ENCODE measurements at regions not wholly inside any gene's neighbourhood (a gene's known extent, or its start where the extent isn't known, plus 50 kb on each side); places are given as distances from the start of the nearest gene placed in this dataset.

DNA sequence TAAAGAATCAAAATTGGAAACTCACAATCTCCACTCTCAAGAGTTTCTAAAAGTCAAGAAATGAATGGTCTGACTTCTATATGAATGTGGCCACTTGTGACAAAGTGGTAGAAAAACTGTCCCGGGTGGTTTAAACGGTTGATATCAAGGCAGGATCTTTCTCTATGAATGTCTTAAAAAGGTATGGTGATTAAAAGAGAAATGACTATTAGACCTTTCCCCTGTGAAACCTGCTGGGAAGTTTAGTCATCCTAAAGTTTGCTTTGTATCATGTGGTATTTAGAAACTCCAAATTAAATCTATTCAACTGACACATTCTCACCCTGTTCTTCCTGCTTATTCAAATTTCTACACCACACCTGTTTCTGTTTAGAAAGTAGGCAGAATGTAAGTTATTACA, 492.5 kb downstream of the XPNPEP1 start:
- DNase-seq (ENCODE audit: low spot score), result no peak

DNA sequence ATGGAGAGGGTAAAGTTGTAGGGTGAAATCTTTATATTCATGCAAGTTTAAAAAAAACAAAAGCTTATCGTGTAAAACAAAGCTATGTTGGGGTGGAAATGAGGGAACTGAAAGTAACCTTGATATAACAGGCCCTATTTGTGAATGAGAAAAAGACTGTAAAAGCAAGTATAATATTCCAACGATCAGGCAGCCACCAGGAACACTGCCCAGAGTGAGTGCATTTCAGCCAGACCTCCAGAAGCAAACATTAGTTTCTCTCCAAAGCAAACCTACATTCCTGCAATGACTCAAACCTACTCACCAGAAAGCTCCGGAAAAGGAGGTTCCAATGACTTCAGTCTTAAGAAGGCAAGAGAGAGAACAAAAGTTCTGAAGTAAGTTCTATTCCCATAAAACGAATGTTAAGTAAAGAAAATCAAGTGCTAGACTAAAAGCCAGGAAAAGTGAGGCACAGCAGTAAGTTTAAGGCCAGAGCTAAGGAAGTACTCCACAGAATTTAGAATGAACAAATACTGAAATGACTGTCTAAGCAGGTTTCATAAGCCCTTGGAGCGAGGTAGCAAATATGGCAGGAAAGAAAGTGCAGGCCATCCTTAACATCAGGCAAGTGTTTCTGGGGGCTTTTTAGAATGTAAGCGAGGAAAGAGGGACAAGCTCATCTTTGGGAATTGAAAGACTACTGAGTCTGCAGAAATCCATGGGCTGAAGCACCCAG, 493.1 kb downstream of the XPNPEP1 start:
- TF ChIP-seq, protein P1, sequence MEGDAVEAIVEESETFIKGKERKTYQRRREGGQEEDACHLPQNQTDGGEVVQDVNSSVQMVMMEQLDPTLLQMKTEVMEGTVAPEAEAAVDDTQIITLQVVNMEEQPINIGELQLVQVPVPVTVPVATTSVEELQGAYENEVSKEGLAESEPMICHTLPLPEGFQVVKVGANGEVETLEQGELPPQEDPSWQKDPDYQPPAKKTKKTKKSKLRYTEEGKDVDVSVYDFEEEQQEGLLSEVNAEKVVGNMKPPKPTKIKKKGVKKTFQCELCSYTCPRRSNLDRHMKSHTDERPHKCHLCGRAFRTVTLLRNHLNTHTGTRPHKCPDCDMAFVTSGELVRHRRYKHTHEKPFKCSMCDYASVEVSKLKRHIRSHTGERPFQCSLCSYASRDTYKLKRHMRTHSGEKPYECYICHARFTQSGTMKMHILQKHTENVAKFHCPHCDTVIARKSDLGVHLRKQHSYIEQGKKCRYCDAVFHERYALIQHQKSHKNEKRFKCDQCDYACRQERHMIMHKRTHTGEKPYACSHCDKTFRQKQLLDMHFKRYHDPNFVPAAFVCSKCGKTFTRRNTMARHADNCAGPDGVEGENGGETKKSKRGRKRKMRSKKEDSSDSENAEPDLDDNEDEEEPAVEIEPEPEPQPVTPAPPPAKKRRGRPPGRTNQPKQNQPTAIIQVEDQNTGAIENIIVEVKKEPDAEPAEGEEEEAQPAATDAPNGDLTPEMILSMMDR (IDR thresholded peaks at IDR 0.05; ENCODE audit: extremely low read depth, missing control alignments), result no peak
- DNase-seq (ENCODE audit: low spot score), result no peak

More for the DNA sequence above, 492.5 kb downstream of the XPNPEP1 start:
- TF ChIP-seq, protein P1 (IDR thresholded peaks at IDR 0.05; ENCODE audit: extremely low read depth, missing control alignments), result no peak

DNA sequence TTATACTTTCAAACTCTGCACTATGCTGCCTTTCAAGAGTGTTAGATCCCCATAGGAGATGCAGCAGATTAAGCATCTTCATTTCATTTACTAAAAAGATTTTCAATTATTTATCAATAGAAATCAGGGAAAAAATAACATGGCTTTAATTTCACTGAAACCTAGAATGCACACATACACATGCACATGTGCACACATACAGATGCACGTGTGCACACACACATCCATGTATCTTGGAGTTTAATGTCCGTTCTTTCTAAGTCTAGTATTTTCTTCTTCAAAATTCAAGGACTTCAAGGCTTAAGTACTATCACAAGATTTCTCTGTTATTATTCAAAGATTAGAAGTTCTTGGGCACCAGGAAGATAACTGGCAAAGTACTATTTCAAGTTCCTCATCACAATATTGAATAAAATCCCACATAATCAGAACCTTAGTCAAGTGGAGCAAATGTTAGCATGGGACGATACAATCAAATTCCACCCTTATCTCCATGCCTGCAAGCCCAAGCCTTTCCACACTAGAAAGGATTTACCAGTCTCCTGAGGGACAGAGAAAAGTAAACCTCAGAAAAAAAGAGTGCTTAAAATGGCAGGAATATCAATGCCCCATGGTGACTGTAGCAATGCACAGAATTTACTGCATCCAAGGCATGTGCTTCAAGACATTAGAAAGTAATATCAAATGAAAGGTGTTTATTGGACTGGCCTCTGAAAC, 494.4 kb downstream of the XPNPEP1 start:
- no peak for DNase-seq (ENCODE audit: low spot score)
- TF ChIP-seq, protein P1 (IDR thresholded peaks at IDR 0.05; ENCODE audit: extremely low read depth, missing control alignments), result no peak

DNA sequence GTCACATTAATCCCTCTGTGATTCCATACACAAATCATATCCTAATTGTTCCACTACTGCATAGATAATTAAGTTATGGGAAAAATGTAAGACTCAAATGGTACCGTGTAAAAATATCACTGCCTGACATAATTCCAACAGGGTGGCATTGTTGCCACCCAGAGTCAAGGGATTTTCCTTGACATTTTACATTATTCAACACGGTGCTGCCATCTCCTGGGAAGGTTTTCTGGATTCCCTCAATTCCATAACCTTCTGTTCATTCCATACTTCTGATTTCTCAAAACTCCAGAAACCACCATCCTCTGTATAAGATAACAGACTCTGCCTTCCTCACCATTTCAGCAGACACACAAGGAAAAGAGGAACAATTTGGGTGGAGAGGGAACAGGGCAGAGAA, 495.9 kb downstream of the XPNPEP1 start:
- DNase-seq (ENCODE audit: low spot score), result no peak
- TF ChIP-seq, protein P1 (IDR thresholded peaks at IDR 0.05; ENCODE audit: extremely low read depth, missing control alignments), result no peak

DNA sequence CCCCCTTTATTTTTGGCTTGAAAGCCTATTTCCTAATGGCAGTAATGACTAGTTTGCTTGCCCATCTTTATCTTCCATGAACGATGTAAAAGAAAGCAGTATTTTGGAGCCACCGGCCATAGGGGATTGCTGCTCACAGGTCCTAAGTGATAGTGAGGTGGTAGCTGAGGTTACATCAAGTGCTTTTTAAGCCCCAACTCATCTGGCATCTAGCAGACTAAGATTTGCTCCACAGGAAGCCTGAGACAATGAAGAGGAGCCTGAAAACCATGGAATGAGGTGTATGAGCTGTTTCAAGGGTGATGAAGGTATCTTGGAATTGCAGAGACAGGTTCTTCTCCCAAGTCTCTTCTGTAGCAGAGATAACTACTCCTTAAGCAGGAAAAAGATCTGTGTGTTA, 496.3 kb downstream of the XPNPEP1 start:
- no peak for DNase-seq (ENCODE audit: low spot score)
- TF ChIP-seq, protein P1 (IDR thresholded peaks at IDR 0.05; ENCODE audit: extremely low read depth, missing control alignments), result no peak

DNA sequence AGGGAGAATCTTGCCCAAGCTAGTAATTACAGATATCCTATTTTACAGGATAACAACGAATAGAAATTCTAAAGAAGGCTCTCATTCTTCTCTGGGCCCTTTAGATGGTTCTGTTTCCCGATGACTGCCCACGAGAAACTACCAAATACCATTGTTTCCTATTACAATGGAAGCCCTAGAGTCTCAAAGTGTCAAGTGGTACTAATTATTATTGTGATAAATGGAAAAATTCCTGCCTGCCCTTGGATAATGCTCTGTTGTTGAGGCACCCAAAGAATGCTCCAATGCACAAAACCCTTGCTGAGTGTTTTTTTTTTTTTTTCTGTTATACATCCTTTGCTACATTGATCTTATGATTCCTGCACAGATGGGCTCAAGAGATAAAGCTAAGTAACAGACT, 504.5 kb downstream of the XPNPEP1 start:
- TF ChIP-seq, protein P1 (IDR thresholded peaks at IDR 0.05; ENCODE audit: extremely low read depth, missing control alignments), result no peak
- DNase-seq (ENCODE audit: low spot score), result no peak

DNA sequence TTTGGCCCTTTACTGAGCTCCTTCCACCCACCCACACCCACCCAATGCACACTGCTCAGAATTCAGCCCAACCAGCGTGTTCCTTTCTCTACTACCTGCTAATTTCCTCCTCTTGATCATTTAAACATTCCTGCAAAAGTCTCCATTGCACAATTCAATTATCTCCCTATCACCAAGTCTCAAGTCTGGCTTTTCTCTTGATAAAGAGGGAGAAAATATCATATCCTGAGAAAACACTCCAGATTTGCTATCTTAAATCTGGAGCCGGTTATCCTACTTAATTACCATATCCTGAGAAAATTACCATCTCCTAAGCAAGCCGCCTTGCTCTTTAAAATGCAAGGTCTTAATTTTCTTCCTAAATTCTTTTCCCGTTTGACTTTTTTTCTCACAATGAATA, 505.5 kb downstream of the XPNPEP1 start:
- DNase-seq (ENCODE audit: low spot score), result no peak
- TF ChIP-seq, protein P1 (IDR thresholded peaks at IDR 0.05; ENCODE audit: extremely low read depth, missing control alignments), result no peak

Measured in GM20000 (cell line).